Left forelimb (tissue), 1 donor: ENCODE measurements at regions not wholly inside any gene's neighbourhood (a gene's known extent, or its start where the extent isn't known, plus 50 kb on each side); places are given as distances from the start of the nearest gene placed in this dataset.
"Not testable (repeated sequence)": the region's sequence is repeated elsewhere in the genome, so short reads cannot be mapped to it uniquely, and the experiment has no call there.

Experiments used
- DNase-seq: peaks from one replicate; pipeline ENCODE4 v3.0.0-alpha.2; 2018; ENCODE audit warnings: low spot score

DNA sequence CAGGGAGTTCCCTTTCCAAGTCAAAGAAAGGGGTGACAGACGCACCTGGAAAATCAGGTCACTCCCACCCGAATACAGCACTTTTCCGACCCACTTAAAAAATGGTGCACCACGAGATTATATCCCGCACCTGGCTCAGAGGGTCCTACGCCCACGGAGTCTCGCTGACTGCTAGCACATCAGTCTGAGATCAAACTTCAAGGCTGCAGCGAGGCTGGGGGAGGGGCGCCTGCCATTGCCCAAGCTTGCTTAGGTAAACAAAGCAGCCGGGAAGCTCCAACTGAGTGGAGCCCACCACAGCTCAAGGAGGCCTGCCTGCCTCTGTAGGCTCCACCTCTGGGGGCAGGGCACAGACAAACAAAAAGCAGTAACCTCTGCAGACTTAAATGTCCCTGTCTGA lies 277.8 kb upstream of the ARHGAP42 start:
- DNase-seq = not testable (repeated sequence)

DNA sequence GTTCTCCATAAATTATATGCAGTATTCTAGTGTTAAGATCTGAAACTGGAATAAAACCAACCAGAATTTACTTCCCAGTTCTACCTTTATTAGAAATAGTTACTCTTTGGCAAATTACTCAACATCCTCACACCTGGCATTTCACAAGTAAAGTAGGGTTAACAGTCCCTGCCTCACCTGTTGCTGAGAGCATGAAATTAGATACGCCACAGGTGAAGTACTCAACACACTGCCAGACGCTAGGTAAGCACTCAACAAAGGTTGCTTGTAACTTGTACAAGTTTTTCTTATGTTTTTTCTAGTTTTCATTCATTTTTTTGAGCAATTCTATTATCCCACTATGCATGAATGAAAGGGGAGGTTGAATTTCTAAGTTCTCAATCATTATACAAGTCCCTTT lies 267.6 kb upstream of the ARHGAP42 start:
- DNase-seq = no peak

DNA sequence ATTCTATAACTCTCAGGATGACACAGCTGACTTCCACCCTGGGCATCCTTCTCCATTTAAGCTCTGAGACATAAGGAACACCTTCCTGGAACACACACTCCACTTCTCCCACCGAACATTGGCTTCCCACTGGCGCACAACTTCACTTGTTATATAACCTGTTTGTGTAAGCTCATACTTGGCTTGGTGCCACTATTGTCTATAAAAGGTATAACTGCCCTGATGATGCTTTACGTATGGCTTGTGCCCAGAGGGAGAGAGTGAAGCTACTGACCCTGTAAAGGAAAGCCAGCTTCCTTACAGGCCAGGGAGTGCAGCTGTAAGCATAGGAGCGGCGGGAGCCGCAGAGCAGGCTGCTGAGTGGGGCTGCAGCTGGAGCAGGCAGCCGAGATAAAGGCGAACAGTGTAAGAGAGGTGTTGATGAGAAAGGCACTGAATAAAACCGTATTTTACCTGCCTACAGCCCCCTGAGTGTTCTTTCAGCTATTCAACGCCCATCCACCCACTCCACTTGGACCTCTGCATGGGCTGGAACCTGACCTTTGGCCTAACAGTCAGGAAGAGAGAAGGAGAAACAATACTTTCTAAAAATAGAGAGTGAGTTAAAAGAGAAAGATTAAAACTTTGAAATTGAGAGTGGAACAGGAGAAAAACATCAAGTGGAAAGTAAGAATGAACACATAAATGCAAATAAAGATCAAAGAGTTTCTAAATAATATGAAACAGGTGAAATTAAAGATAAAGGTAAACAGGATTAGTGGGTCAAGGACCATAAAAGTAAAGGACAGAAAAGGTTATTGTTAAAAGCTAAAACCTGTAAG lies 252.1 kb upstream of the ARHGAP42 start:
- no peak for DNase-seq

DNA sequence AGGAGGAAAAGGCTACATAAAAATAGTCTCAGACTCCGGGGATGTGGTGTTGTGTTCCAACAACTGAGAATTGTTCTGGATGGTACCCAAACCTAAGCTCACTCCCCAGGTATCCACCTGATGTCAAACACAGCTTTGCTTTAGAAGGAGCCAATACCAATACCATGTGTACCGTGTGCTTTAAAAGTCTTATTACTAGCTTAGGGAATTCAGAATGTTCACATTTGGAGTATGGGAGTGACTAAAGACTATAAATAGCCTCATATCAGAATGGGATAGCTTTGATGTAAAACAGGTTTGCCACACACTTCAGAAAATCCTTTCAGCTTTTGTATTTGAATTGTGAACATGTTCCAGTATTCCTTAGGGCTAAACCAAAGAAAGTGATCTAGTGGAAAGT lies 248.7 kb upstream of the ARHGAP42 start:
- no peak for DNase-seq

DNA sequence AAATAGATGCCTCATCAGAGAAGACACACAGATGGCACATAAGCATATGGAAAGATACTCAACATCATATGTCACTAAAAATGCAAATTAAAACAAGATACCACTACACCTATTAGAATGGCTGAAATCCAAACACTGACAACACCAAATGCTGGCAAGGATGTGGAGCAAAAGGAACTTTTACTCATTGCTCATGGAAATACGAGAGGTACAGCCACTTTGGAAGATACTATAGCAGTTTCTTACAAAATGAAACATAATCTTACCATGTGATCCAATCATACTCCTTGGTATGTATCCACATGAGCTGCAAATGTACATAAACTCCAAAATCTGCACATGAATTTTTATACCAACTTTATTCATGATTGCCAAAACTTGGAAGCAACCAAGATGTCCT lies 246.0 kb upstream of the ARHGAP42 start:
- DNase-seq = no peak

DNA sequence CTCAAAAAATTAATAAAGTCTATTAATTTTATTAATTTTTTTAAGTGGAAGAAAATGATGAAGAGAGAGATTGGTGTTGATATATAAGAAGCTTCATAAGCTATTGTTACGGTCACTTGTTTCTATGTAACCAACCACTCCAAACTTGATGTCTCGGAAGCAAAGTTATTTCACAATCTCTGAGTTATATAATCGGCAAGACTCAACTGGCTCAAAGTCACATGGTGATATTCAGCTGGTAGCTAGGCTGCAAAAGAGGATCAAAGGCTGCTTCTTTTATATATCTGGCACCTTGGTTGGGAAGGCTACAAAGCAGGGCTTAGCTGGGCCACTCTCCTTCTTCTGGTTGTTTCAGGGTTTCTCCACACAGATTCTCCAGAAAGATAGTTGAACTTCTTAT lies 245.1 kb upstream of the ARHGAP42 start:
- DNase-seq = no peak

DNA sequence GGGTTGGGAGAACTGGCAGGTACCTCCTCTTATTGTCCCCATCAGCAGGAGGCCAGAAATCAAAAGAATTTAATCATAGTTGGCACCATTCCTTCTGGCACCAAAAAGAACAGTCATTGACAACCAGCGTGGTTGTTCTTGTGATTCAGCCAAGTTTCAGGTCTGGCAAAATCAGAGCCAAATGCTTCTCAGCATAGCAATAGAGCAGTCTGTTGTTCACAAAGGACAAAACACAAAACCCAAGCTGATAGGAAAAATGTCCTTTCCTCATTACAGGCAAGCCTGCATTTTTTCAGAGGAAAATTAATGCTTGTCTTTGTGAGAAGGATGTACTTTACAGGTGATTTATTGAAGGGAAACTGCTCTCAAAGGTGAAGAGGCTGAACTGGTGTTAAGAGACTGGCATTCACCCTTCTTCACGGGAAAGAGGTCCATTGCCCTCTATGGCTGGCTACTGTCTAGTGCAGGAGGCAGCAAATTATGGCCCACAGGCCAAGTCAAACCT lies 241.8 kb upstream of the ARHGAP42 start:
- no peak for DNase-seq

DNA sequence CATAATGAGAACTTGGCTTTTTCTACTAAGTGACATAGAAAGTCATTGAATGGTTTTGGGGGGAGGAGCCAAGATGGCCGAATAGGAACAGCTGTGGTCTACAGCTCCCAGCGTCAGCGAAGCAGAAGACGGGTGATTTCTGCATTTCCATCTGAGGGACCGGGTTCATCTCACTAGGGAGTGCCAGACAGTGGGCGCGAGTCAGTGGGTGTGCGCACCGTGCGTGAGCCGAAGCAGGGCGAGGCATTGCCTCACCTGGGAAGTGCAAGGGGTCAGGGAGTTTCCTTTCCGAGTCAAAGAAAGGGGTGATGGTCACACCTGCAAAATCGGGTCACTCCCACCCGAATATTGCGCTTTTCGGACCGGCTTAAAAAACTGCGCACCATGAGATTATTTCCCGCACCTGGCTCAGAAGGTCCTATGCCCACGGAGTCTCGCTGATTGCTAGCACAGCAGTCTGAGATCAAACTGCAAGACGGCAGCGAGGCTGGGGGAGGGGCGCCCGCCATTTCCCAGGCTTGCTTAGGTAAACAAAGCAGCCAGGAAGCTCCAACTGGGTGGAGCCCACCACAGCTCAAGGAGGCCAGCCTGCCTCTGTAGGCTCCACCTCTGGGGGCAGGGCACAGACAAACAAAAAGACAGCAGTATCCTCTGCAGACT lies 235.2 kb upstream of the ARHGAP42 start:
- not testable (repeated sequence) for DNase-seq

DNA sequence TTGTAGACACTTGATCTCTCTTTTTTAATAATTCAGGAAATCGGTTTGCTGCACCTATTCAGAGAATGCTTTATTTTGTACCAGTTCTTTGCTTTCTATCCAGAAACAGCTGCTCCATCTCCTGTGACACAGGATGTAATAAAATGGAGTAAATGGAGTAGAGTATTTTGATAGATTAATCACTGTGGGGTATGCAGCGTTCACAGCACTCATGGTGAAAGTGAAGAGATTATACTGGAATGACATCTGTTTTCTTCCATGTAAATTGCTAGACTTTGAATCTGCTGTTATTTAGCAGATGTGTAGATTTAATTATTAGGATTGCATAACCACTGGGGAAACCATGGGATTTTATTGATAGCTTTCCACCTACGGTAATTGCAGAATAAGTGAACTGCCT lies 227.3 kb upstream of the ARHGAP42 start:
- no peak for DNase-seq

DNA sequence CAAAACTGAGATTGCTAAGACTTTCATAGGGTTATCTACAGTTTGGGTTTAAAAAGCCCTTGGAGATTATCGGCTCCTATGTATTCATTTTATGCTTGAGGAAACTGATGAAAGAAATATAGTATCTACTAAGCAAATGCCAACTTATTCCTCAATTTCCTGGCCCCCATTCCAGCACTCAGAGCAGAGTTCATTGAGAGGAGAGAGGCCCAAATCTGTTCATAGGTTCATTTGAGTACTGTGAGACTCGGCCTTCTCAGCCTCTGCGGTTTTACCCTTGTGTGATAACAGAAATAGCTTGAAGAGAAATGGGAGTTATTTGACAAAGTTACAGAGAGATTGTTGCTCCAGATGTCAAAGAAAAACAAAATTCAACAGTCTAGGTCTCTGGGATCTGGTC lies 226.7 kb upstream of the ARHGAP42 start:
- no peak for DNase-seq

DNA sequence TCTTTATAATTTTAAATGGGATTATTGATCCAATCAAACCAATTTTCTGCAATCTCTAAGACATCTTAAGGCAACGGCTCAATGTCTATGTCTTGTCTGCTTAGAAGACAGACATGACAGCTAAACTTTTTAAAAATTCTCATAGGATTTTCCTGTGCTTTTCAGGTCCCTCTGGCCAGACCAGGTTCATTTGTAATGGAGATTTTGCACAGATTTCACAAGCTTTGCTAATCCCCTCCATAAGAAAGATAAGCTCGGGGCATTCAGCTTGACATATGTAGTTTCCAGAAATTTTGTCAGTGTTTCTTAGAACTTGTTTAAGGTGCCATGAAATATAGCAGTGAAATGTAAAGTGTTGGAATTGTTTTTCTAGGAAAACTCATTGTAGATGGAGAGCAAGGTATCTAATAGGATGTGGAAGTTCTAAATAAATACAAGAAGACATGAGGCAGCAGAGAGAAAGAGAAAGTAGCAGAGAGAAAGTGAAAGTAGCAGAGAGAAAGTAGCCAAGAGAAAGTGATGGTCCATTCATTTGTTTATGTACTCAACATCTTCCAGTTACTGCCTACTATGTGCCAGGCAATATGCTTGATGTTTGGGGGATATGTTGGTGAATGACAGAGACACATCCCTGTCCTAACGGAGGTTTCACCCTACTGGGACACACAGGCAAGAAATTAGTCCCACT lies 219.1 kb upstream of the ARHGAP42 start:
- DNase-seq = no peak

DNA sequence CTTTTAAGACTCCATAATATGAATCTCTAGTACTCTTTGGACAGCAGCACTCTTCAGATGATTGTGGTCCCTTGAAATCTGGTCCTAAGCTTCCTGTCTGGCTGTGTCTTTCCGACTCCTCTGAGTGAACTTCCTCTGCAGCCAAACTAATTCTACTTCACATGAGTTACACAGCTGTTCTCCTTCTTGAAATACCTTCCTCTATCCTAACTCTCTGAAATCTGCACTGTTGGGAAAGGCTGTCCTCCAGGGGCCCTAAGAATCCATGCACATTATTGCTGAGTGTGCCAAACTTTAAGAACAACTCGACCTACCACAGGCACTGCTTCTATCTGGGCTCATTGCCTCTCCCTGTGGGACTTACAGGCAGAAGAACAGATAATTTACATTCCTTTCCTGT lies 217.3 kb upstream of the ARHGAP42 start:
- no peak for DNase-seq

DNA sequence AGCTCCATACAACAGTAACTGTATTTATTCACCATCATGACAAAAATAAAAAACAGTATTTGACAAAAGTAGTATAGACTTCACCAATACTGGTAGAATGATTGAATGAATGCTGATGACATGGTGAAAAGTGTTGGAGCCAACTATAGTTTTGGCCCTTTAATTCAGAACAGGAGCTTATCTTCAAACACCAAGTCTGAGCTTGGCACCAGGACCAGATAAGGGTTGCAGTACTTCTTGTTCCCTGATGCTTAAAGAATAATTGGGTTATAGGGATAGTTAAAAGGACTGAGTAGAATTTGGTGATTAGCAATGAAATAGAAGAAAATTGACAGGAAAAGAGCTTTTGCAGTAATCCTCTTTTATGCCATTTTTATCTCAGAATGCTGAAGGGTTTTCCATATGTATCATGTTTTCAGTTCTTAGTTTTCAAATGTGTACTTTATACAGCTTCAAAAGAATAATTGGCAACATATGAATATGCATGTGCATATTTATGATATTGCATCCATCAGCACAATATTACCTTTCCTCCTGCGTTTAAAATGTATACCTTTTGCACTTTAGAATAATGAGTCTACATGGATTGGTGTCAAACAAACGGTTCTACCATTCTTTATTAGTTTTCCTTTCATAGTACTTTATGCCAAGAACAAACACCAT lies 214.2 kb upstream of the ARHGAP42 start:
- DNase-seq = no peak

DNA sequence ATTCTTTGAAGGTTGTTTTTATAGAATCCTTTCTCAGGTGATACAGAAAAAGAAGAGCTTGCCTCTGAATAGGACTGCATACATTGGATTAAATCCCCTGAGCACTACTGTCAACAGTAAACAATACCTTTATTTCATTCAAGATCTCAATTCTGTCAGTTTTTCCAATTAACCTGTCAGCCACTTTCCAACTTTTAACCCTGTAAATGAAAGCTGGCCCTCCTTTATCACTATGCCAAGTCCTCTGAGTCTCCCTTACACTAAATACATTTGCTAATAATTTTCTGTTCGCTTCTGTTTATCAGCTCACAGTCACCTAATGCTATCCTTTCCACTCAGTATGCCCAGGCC lies 213.7 kb upstream of the ARHGAP42 start:
- DNase-seq = no peak

DNA sequence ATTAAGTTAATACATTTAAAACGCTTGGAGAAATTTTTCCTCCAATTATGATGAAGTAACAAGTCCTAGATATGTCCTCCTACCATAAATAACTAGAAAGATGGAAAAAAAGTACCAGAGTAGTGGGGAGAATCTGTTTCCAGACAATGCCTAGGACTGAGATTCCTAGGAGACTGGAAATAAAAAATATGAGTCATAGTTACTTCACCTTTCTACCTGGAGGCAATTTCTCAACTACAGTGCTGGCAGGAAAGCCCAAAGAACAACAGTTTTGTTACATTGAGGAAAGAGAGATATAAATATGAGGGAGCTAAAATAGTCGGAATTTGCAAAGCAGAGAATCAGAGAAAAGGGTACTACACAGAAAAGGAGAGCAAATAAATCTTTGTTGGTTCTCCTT lies 202.1 kb upstream of the ARHGAP42 start:
- DNase-seq = no peak

DNA sequence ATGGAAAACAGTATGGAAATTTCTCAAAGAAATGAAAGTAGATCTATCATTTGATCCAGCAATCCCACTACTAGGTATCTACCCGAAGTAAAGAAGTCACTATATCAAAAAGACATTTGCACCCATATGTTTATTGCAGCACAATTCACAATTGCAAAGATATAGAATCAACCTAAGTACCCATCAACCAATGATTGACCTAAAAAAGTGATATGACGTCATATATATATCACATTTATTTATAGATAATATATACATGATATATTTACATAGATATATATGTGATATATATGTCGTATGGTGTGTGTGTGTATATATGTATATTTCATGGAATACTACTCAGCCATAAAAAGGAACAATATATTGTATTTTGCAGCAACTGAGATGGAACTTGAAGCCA lies 188.3 kb upstream of the ARHGAP42 start:
- DNase-seq = no peak

DNA sequence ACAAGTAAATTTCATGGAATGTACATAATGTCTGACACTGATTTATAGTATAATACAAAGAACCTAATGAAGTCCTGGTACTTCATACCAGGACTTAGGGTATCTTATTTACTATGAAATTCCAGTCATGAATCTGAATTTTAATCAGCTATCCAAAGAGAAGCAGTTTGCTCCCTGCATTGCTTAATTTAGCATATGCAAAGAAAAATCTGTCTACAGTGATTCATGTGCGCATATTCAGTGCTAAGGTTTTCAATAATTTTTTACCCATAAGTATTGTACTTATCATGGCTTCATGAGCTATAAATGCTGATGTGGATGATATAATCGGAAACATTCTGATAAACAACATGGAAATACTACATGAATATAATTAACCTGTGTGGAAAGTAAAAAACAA lies 185.6 kb upstream of the ARHGAP42 start:
- DNase-seq = no peak

DNA sequence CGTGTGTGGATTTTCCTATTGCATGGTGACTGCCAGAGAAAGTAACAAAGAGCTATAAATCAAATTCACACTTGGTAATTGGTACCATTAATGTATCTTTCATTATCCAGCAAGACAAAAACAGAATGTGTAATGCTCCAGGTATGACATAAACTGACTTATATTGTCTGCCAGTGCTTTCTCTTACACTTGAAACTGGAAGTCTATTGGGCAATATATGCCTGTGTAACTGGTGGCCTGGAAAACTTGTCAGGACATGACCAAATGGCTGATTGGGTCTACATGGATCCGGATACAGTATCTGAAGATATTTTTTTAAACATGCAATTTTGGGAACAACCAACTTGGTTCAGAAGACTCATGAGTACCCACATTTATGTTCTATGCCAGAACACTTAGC lies 174.6 kb upstream of the ARHGAP42 start:
- no peak for DNase-seq

DNA sequence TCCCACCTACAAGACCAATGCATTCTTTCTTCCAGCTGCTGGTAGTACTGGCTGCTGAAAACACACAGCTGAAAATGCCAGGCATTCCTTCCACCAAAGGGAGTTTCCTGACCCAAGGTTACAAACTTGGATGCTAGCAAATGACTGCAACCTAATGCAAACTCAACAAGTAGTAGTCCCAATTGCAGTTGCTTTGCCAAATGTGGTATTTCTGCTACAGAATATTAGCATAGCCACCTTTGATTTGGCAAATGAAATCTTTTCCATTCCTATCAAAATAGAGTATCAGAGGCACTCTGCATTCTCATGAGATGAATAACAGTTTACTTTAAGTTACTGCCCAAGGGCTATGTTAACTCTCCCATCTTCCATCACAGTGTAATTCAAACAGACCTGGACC lies 172.0 kb upstream of the ARHGAP42 start:
- DNase-seq = no peak

DNA sequence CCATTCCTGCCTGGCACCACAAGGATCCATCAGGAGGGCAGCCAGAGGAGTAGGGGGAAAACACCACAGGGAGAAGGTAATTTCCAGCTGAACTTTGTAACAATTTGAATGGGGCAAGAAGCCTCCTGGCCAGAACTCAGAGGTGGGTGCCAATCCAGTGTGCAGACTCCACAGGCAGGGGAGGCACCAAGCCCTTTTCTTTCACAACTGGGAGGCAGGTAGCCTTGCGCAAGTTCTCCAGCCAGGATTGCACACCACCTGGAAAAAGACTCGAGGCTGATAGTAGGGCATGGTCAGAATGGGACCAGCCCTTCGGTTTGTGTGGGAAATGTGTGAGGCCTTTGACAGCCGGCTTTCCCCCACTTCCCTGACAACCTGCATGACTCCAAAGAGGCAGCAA lies 161.9 kb upstream of the ARHGAP42 start:
- DNase-seq = no peak

DNA sequence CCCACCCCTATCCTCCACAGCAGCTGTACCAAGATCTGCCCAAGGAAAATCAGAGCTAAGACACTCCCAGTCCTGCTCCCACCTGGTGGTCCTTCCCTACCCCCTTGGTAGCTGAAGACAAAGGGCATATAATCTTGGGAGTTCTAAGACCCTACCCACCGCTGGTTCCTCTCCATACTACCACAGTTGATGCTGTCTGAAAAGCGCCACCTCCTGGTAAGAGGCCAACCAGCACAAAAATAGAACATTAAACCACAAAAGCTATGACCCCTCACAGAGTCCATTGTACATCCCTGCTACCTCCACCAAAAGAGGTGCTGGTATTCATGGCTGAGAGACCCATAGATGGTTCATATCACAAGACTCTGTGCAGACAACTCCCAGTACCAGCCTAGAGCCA lies 161.5 kb upstream of the ARHGAP42 start:
- DNase-seq = no peak

DNA sequence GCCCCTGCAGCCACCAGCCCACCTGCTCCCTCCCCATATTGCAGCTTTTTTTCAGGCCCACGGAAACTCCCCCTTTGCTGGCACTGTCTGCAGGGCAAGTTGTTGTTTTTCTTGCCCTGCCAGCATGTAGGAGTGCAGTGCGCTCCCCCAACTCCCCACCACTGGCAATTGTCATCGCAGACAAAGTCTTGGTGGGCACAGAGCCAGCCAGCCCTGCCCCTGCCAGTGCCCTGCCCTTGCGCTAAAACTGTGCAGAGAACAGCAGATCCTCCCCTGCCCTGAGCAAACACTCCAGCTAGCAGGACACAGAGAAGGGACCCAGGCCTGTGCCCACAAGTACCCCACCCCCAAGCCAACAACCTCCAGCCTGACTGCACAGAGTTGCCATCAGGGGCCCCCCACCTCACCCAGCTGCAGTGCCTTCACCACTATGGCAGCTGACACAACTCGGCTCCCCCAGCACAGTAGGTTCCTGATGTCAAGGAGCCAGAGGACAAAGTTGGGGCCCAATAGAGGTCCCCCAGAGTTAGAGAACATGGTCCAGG lies 158.1 kb upstream of the ARHGAP42 start:
- DNase-seq = no peak
